GM12864 (cell line): ENCODE measurements at regions not wholly inside any gene's neighbourhood (a gene's known extent, or its start where the extent isn't known, plus 50 kb on each side); places are given as distances from the start of the nearest gene placed in this dataset.
"Not testable (repeated sequence)": the region's sequence is repeated elsewhere in the genome, so short reads cannot be mapped to it uniquely, and the experiment has no call there.

Source experiments
- DNase-seq: peaks from one replicate; pipeline ENCODE4 v3.0.0-alpha.2; 2011; ENCODE audit warnings: low read depth
- H3K4me3 ChIP-seq: 2 replicates; pipeline ENCODE4 v1.5.1; 2011; ENCODE audit warnings: mild to moderate bottlenecking, low read depth, low read length, control low read depth
- CTCF ChIP-seq: IDR thresholded peaks from 2 replicates; pipeline ENCODE4 v1.5.1; 2011; ENCODE audit warnings: low read depth, mild to moderate bottlenecking, moderate library complexity, low read length, control low read depth, inconsistent platforms; ENCODE audit errors: missing control alignments

- H3K4me3 ChIP-seq, DNase-seq: not testable (repeated sequence)
Measured at GRCh38 chr16:88166209-88166773, 215.1 kb downstream of the BANP start.

GRCh38 chr16:88167798-88168556 lies 214.8 kb upstream of the ZNF469 start:
- not testable (repeated sequence) for H3K4me3 ChIP-seq, DNase-seq

- not testable (repeated sequence) for DNase-seq, H3K4me3 ChIP-seq
Measured at GRCh38 chr16:88168557-88168949, 214.2 kb upstream of the ZNF469 start.

- H3K4me3 ChIP-seq, DNase-seq: not testable (repeated sequence)
Measured at GRCh38 chr16:88169136-88169830, 213.5 kb upstream of the ZNF469 start.

- DNase-seq, H3K4me3 ChIP-seq: not testable (repeated sequence)
Measured at GRCh38 chr16:88169831-88170165, 213.0 kb upstream of the ZNF469 start.

GRCh38 chr16:88170528-88170991 lies 212.2 kb upstream of the ZNF469 start:
- no peak for TF ChIP-seq CTCF
- DNase-seq = no peak
- no peak overlapping the region for H3K4me3 ChIP-seq

GRCh38 chr16:88171126-88171525 lies 211.6 kb upstream of the ZNF469 start:
- not testable (repeated sequence) for DNase-seq, H3K4me3 ChIP-seq

GRCh38 chr16:88176184-88176583 lies 206.6 kb upstream of the ZNF469 start:
- DNase-seq, H3K4me3 ChIP-seq: not testable (repeated sequence)

- DNase-seq, H3K4me3 ChIP-seq: not testable (repeated sequence)
Measured at GRCh38 chr16:88176591-88177180, 206.1 kb upstream of the ZNF469 start.

GRCh38 chr16:88178251-88178650 lies 204.5 kb upstream of the ZNF469 start:
- DNase-seq, H3K4me3 ChIP-seq: not testable (repeated sequence)

- not testable (repeated sequence) for H3K4me3 ChIP-seq, DNase-seq
Measured at GRCh38 chr16:88178896-88179295, 203.9 kb upstream of the ZNF469 start.

GRCh38 chr16:88182967-88183881 lies 199.5 kb upstream of the ZNF469 start:
- not testable (repeated sequence) for DNase-seq, H3K4me3 ChIP-seq

- H3K4me3 ChIP-seq = not testable (repeated sequence)
Measured at GRCh38 chr16:88184053-88184452, 198.7 kb upstream of the ZNF469 start.

GRCh38 chr16:88184566-88185355 lies 198.0 kb upstream of the ZNF469 start:
- not testable (repeated sequence) for H3K4me3 ChIP-seq, DNase-seq

More at GRCh38 chr16:88184053-88184452, 198.7 kb upstream of the ZNF469 start:
- not testable (repeated sequence) for DNase-seq

- DNase-seq, H3K4me3 ChIP-seq: not testable (repeated sequence)
Measured at GRCh38 chr16:88185406-88185805, 197.4 kb upstream of the ZNF469 start.
